HG02970 (cell line): ENCODE measurements at regions not wholly inside any gene's neighbourhood (a gene's known extent, or its start where the extent isn't known, plus 50 kb on each side); places are given as distances from the start of the nearest gene placed in this dataset.

Source experiments
- ATAC-seq: cut with Tn5 transposase; IDR thresholded peaks from one replicate; pipeline ENCODE4 v1.9.1; 2021; ENCODE audit warnings: mild to moderate bottlenecking, moderate library complexity, moderate number of reproducible peaks; ENCODE audit not compliant: unreplicated experiment, low FRiP score

DNA sequence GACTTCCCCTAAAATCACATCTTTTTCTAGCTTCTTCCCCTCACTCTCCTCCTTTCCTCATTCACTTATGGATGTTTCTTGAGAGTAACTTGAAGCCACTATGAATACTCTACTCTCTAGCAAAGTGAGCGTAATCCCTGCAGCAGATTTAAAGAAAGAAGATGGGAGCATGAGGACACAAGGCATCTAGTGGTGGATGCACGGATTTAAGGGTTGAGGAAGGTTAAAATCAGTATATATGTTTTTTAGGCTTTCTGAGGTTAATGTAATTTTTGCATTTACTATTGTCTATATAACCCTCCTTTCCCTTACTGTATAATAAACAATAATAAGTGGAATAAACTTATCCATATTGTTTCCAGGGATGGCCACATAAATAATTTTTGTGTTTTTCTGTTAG lies 495.2 kb upstream of the TPK1 start:
- ATAC-seq: no peak

- no peak for ATAC-seq
Measured at GRCh38 chr7:145327646-145328045, 491.8 kb upstream of the TPK1 start.

GRCh38 chr7:145324081-145324480 lies 488.2 kb upstream of the TPK1 start:
- ATAC-seq: no peak

- ATAC-seq: no peak
Measured at GRCh38 chr7:145313551-145313950, 477.7 kb upstream of the TPK1 start.

GRCh38 chr7:145293754-145294153 lies 457.9 kb upstream of the TPK1 start:
- ATAC-seq: no peak

- ATAC-seq: no peak
Measured at GRCh38 chr7:145293228-145293701, 457.4 kb upstream of the TPK1 start.

DNA sequence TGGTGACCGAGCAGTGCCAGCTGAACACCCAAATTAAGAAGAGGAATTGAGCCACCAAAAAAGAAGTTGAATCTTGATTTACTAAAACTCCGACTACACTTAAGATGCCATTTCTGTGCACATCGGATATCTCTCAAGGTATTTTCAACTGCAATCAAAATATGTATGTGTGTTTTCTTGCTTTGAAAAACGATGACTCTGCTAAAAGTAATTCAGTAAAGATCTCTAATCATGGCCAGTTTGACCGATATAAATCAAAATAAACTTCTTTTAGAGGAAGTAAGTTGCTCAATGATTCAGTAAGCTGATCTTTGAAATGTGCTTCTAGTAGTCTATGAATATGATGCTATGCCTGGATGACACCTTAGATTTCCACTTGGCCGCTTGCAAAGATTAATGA lies 453.5 kb upstream of the TPK1 start:
- ATAC-seq: no peak

- no peak for ATAC-seq
Measured at GRCh38 chr7:145276118-145276517, 440.3 kb upstream of the TPK1 start.

- no peak for ATAC-seq
Measured at GRCh38 chr7:145269418-145270161, 433.7 kb upstream of the TPK1 start.

DNA sequence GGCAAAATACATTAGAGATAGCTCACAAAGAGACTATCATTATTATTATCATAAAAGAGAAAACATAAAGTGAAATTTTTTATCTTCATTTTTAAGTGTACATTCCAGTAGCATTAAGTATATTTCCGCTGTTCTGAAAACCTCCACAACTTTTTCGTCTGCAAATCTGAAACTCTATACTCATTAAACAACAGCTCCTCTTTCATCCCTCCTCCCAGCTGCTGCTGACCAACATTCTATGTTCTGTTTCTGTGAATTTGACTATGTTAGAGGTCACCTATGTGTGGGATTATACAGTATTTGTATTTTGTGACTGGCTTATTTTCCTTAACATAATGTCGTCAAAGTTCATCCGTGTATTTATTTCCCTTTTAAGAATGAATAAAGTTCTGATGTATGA lies 429.3 kb upstream of the TPK1 start:
- no peak for ATAC-seq

DNA sequence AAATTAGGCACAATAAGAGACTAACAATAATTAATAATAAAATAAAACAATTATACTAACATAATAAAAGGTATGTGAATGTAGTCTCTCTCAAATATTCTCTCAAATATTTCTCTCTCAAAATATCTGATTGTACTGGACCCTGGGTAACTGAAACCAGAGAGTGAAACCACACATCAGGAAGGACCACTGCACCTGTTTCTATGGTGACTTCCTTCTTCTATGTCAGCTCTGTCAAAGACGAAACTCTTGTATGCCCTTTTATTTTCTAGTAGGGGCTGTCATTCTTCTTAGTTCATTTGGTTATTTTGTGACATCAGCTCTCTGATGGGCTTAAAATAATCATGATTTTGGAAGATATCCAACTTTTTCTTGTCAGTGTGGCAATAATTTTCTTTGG lies 428.0 kb upstream of the TPK1 start:
- no peak for ATAC-seq

DNA sequence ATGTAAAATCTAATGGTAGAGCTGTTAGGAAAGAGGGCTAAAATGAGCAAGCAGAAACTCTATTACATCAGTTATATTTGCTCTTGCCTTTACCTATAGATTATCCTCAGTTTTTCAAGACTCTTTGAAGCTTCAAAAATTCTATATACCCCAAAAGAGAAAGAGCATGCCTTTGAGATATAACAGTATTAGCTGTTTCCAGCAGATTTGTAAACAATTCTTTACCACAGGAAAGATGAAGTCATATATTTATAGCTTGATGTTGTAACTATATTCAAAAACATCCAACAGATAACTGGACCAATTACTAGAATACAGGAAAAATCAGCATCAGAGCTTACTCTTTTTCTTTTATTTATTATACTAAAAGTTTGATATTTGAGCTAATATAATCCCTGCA lies 416.2 kb upstream of the TPK1 start:
- no peak for ATAC-seq

- ATAC-seq: no peak
Measured at GRCh38 chr7:145224775-145225174, 388.9 kb upstream of the TPK1 start.

DNA sequence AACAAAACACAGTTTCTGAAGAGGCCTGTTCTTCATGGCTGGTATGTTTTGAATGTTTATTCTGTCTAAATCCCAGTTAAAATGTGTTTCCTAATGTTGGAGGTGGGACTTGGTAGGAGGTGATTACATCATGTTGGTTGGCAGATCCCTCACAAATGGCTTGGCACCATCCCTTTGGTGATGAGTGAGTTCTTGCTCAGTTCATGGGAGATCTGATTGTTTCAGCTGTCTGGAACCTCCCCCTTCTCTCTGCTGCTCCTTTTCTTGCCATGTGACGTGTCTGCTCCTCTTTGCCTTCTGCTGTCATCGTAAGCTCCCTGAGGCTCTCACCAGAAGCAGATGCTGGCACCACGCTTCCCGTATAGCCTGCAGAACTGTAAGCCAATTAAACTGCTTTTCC lies 383.6 kb upstream of the TPK1 start:
- no peak for ATAC-seq

DNA sequence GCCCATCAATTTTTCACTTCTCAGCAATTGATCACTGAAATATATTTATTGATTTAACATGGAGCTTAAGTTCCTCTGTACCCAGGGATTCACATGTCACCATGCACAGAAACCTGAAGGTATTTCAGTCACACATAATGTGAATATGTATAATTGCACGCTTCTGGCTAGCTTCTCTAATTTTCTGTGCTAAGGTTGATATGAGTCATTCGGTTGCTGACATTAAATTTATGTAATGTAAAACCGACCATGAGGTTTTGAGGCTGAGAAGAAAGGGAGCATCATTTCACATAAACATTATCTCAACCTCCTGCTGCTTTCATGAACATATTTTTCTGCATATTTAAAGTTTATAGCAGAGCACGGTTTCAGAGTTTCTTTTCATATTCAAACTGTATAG lies 381.0 kb upstream of the TPK1 start:
- no peak for ATAC-seq

- ATAC-seq: no peak
Measured at GRCh38 chr7:145212050-145212449, 376.2 kb upstream of the TPK1 start.

DNA sequence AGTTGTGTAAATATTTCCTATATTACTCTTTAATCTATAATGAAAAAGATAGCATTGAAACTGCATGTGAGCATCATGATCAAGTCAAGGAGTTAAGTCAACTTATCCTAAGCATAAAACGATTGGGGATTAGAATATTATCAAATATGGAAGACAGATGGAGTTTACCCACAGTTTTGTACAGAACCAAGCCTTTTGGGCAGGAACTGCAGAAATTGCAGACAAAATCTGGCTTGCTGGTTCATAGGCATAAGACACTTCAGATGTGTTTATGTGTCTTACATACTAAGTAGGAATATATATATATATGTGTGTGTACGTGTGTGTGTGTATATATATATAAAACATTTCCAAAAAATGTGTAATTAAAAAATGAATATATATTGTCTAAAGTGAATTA lies 375.4 kb upstream of the TPK1 start:
- ATAC-seq: no peak

DNA sequence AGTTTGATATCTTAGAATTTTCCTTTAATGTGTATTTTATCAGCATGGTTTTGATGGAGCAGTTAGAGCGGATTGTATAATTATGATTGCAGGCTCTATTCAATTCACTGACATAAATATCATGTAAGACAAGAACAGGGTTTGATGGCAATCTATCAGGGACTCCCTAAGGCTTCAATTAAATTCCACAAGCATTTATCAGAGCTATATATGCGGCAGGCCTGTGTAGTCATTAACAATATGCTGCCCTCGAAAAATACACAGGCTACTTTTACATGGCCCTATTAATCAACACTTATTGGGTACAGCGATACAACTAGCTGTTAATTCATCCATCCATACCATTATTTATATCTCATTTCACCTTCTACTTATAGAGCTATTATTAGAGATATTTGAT lies 358.1 kb upstream of the TPK1 start:
- ATAC-seq: no peak

DNA sequence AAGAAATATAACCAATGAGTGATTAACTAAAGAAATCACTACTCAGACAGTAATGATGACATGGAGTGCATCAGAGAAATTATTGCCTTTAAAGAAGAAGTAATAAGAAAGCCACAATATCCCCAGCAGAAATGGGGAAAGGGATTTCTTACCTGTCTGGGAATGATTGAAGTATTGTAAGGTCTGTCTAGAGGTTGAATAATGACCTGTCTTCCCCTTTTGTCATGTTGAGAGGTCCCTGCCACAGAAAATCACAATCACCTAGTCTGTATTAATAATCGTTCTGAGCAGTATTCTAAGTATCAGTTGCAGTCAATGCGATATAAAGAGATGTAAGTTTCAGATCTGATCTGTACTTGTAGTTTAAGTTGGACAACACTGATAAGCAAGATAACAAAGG lies 349.1 kb upstream of the TPK1 start:
- no peak for ATAC-seq

DNA sequence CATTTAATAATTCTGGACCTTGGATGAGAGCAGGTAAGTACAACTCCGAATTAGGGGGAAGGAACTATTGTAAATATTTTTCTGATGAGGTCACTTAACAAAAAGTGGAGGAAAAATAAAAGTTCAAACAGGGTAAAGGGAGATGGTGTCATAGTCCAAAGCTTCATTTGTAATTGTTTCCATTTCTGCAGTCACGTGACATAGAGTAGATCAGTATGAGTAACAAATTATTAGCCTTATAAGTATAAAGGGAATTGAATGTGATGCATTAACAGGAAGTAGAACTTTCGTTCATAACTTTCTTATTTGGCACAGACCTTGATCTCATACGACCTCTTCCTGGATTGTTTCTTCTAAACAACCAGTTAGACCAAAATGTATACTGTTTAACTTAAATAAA lies 347.2 kb upstream of the TPK1 start:
- no peak for ATAC-seq

GRCh38 chr7:145175366-145175765 lies 339.5 kb upstream of the TPK1 start:
- ATAC-seq: no peak

DNA sequence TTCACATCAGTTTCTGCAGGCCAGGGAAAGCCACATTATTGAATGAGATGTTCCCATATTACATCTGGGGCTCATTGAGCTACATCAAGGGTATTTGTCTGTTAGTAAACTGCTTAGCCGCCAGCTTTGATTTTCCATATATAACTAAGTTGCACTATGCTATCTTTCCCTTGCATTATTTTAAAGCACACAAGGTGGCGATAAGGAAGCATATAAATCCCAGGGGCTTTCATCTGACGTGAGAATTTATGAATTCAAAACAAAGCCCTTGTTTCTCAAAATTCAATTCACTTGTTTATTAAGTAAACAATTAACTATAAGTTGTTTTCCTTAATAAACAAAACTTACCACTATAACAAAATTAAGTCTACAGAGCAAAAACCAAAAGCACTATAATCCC lies 334.1 kb upstream of the TPK1 start:
- no peak for ATAC-seq

DNA sequence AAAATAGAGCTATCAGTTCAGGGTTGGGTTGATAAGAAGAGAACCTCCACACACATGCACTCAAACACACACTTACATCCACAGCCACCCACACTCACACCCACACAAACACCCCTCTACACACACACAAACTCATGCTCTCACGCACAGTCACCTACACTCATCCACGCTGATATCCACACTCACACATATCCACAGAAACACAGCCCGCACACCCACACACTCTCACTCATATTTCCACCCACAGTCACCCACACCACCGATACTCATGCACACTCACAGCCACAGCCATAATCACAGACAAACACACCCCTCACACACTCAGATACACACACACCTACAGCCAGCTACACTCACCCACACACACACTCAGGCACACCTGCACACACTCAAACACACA lies 333.0 kb upstream of the TPK1 start:
- no peak for ATAC-seq
